DMS 273 treated with DMSO at 0.1 percent for 48 hours (cell line): ENCODE measurements at regions not wholly inside any gene's neighbourhood (a gene's known extent, or its start where the extent isn't known, plus 50 kb on each side); places are given as distances from the start of the nearest gene placed in this dataset.

ENCODE experiments used
- DNase-seq: peaks from one replicate; lab custom pipeline; 2025; lab: John Stamatoyannopoulos, UW

DNA sequence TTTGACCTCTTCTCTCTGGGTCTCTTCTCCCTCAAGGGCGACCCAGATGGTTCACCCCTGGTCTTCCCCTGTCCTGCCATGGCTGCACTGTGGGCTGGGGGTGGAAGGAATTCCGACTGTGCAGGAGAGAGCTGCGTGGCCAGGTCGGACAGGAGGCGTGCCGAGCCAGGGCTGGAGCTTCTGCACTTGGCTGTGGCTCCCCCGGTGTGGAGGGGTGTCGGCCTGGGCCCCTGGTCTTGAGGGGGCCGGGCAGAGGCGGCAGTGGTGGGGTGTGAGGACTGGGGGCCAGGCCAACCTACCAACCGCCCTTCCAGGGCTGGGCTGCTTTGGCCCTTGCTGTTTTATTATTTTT lies 74.9 kb upstream of the SHH start:
- DNase-seq: no peak

DNA sequence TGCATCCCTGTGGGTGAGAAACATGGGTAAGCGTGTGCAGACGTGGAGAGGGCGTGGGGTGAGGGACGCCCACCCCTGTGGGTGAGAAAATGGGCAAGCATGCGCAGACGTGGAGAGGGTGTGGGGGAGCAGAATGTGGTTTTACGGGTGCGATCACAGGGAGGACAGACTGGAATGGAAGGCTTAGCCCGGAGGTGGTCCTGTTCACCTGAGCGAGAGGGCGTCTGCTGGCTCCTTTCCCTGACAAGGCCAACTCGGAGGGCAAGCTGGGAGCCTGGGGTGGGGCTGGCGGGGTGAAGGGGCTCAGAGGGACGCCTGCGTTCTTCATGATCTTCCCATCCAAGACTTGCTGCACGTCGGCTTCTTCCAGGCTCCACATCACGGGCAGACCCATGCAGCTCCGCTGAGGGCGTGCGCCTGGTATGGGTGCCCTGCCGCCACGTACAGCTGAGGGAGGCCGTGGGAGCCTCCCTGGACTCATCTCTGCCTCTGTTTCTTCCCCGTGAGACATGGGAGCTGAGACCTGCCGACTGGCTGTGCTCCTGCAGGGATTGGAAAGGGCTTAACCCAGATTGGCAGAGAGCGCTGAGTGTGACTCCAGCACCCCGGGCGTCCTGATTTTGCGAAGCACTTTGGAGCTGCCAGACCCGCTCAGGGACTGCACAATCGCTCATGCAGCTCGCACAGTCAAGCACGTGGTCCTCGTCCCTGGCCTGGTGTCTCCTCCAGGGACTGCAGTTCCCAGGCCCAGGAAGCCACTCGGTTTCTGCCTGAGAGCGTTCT lies 74.3 kb upstream of the SHH start:
- DNase-seq: no peak

DNA sequence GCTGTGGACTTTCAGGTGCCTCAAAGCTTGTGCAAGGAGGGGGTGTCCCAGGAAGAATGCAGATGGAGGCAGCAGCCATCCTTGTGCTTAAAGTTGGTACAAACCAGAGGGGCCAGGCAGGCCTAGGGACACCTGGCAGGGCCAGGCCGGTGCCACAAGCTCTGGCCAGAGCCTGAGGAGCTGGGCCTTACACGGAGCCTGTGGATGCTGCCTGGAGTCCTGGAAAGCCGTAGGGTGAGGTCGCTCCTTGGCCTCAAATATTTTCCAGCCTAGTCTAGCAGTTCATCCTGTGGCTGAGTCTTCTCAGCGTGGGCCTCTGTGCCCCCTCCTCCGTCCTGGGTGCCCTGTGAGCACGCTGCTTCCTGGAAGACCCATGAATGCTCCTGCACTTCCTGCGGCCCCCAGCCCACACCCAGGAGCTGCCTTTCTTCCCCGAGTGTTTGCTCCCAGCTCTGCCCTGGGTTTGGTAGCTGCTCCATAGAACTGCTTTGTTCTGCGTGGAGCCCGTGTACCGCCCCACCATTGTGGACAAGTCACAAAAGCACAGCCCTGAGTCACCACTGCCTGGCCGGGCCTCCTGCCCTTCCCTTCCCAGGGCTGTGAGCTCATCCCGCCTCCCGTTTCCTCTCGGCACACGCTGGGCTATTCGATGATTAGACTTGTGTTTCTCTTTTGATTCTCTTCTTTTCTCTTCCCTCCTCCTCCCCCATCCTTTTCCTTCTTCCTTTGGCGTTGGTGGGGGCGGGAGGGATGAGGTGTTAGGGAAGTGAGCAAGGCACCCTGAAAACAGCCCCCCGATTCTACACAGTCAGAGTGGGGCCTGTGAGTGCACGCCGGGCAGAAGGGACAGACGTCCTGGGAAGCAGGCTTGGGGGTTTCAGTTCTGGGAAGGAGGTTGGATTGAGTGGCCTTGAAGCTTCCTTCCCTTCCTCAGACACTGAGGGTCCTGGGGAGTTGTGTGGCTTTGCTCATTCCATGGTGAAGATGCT lies 73.2 kb upstream of the SHH start:
- no peak for DNase-seq

DNA sequence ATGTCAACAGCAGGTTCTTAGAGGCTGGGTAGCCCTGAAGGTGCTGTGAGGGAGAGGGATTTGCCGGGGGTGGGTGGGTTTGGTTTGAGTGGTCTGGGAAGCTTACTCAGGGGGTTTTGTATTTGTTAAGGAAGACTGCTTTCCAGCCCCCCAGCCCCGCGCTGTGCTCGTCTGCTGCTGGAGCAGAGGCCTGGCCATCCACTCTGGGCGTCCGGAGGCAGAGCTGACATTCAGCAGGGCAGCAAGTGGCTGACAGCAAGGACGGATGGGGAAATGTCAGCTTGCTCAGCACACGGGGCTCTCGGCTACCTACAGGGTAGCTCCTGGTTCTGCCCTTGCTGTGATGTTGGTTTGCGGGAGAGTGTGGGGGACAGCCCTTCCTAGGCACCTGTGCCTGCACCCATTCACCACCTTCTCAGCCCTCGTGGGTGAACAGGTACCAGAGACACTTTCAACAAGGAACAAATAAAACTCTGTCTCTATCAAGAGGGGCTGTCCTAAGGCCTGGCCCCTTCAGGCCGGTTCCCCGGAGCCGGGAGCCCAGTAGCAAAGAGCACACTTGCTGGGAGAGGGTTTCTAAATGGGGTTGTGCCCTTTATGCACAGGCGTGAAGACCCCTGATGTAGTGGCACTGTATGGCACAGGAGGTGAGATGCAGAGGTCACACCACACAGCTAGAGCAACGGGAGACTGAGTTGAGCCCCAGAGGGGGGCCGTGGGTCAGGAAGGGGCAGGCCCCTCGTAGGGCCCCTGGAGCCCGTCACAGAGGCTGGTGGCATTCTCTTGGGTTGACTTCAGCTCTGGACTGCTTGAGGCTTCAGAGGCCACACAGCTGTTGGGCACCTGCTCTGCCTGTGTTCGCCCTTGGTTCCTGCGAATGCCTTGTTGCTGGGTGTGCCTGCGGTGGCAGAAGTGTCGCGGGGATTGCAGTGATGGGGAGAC lies 72.2 kb upstream of the SHH start:
- DNase-seq: no peak

DNA sequence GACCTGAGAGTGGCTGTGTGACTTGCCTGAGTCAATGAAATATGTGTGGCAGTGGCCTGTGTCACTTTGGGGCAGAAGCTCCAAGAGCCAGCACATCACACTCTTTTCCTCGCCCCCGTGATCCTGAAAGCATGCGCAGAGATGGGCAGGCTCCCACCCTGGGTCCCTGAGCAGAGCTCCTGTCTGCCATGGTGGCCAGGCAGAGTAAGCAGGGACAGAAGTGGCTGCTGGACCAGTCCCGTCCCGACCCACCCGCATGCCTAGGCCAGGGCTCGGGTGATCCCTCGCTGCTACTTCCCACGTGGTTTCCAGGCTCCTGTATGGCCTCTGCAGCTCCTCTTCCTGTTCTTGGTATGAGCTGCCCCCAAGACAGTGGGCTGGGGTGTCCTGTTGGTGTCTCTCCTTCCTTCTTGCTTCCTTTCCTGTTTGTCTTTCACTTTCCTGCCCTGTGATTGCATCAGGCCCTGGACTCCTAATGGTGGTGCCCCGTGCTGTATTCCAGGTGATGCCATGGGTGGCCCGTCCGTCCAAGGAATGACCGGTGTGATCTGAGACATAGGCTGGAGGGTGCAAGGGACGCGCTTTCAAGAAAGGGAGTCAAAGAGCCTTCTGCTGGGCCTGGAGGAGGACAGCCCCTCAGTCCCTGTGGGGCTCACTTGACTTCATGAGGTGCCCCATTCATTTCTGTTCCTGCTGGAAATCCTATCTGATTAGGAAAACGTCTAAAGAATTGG lies 71.4 kb upstream of the SHH start:
- no peak for DNase-seq

- no peak for DNase-seq
Measured at GRCh38 chr7:155882596-155882995, 70.3 kb upstream of the SHH start.

- no peak for DNase-seq
Measured at GRCh38 chr7:155881471-155882350, 69.4 kb upstream of the SHH start.

DNA sequence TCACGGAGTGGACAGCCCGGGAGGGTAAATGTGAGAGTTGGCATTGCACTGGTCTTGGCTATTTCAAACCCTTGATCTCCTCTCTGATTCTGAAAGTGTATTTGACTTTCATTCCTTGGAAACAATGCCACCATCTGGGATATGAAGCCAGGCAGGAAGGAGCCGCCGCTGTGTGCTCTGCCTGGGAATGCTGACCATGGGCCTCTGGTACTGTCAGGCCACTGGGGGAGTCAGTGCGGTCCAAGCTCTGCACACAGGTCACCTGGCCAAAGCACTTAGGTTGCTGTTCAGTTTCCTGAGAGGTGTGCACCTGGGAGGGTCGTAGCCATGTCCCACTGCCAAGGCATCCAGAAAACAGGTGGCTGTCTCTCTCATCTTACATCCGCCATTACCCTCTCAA lies 68.5 kb upstream of the SHH start:
- no peak for DNase-seq

DNA sequence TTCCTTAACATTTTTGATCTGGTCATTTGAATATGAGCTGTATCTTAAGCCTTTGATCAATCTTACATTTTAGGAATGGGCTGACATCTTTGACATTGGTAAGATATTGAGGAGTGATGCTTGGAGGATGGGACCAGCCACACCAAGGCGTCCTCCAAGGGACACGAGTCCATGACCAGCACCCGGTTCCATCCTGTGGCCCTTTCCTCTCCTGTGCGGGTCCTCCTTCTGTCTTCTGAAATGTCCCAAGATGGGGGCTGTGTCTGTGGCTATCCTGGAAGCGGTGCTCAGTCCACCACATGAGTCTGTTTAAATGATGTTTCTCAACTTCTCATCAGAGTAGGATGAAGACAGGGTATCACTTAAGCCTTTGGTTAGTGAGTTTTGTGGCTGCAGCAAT lies 67.3 kb upstream of the SHH start:
- no peak for DNase-seq

GRCh38 chr7:155878674-155879073 lies 66.4 kb upstream of the SHH start:
- no peak for DNase-seq

GRCh38 chr7:155878250-155878649 lies 66.0 kb upstream of the SHH start:
- no peak for DNase-seq

DNA sequence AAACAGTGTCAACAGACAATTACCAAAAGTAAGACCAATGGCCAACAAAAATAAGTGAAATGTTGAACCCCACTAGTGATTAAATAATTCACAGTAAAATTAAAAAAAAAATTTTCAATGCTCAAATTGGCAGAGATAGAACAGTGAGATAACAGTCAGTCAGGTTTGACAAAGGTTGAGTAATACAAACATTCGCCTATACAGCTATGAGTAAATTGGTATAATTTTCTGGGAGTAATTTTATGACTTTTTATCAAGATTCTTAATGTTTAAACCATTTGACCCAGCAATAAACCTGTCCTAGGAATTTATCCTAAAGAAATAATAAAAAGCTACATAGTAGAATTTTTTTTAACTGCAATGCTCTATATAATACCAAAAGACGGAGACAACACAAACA lies 64.9 kb upstream of the SHH start:
- DNase-seq: no peak

DNA sequence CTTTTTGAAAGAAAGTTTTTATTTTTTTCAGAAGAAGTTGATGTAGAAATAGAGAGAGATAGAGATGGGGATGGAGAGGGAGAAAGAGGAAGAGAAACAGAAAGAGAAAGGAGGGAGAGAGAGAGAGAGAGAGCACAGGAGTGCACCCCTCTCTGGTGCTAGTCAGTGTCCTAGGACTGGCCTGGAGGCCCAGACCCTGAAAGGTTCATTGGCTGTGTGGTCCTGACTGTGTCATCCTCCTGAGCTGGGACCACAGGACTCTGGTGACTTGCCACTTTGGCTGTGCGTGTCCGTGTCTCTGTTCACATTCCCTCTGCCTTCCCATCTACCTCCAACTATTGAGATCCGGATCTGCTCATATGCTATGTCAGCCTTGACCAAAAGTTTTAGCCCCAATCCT lies 62.1 kb upstream of the SHH start:
- DNase-seq: no peak

- no peak for DNase-seq
Measured at GRCh38 chr7:155874010-155874409, 61.7 kb upstream of the SHH start.

GRCh38 chr7:155872678-155873369 lies 60.6 kb upstream of the SHH start:
- no peak for DNase-seq

DNA sequence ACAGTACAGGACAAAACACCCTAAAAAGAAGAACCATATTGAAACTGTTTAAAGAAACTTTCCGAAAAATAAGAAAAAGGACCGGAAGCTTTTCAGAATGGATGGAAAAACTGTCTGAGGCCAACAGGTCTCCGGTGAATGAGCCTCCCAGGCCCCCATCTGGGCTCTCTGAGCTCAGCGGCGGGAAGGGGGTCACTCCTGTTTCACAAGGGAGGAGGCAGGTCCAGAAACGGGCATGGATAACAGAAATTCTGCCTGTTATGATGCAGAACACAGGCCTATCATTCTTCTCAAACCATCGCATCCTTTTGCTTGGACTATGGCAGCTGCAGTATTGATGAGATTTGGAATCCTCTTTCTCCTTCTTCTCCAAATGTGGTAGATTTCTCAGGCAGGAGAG lies 58.9 kb upstream of the SHH start:
- DNase-seq: no peak

DNA sequence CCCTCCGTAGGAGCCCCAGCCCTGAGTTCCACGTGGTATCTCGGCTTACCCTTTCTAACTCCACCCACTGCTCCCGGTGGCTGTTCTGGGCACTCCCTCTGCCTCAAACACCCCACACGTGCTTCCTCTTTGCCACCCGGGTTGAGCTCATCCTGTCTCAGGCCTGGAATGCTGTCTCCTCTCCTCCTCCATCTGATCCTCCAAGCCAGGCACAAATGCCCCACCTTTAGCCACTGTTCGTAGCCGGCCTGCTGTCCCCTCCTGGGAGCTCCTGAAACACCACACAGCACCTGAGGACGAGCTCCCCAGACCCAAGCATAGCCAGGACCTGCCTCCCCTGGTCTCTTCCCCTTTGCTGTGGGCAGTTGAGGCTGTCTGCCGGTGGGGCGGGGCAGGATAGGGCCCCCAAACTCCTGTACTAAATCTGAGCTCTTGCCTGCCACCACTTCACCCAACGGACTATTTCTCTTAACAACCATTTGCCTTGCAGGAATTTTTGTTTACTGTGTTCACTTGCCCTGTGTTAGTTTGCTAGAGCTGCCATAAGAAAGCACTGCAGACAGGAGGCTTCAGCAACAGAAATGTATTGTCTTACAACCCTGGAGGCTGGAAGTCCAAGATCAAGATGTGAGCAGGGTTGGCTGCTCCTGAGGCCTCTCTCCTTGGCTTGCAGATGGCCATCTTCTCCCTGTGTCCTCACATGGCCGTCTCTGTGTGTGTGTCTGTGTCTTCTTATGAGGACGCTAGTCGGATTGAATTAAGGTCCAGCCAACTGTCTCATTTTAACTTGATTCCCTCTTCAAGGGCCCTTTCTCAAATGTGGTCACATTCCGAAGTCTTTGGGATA lies 58.3 kb upstream of the SHH start:
- DNase-seq: no peak

GRCh38 chr7:155869784-155870076 lies 57.5 kb upstream of the SHH start:
- DNase-seq: no peak
